Erythroblast (primary cell): ENCODE measurements at regions not wholly inside any gene's neighbourhood (a gene's known extent, or its start where the extent isn't known, plus 50 kb on each side); places are given as distances from the start of the nearest gene placed in this dataset.

Experiments
- GATA1 ChIP-seq: IDR thresholded peaks from 2 replicates; pipeline ENCODE4 v1.6.1; 2011; ENCODE audit warnings: low read depth, mild to moderate bottlenecking, control low read depth, low read length, moderate library complexity
- POLR2A ChIP-seq: IDR thresholded peaks from 2 replicates; pipeline ENCODE4 v1.6.1; 2011; ENCODE audit warnings: mild to moderate bottlenecking, low read length

GRCh38 chr9:88923092-88923491, 68.2 kb upstream of the S1PR3 start:
- TF ChIP-seq POLR2A = no peak
- TF ChIP-seq GATA1 = no peak
